K562 (cell line): ENCODE measurements at regions not wholly inside any gene's neighbourhood (a gene's known extent, or its start where the extent isn't known, plus 50 kb on each side); places are given as distances from the start of the nearest gene placed in this dataset.
A peak's percentile ranks its signal among the peaks of the same experiment; 100 is the strongest.

Experiments used
- RCOR1 ChIP-seq, 2 experiments: IDR thresholded peaks; 2 replicates each; pipeline ENCODE4 v1.6.1; 2012; ENCODE audit warnings: low read depth in 2 of 2, low read length in 2 of 2, borderline replicate concordance in 1 of 2, improper control_type of control experiment in 1 of 2
- TSC22D4 ChIP-seq: fragments of 450-650 bp; IDR thresholded peaks from 2 replicates; pipeline ENCODE4 v1.6.1; 2016; ENCODE audit warnings: missing genetic modification characterization, missing biosample characterization, control low read depth
- TF ChIP-seq, protein P1 (sequence below), 3 experiments: fragments of 200-800 bp in 1 of 3; fragments of 250-450 bp in 1 of 3; fragments of 450-650 bp in 1 of 3; sonication (Bioruptor Pico) in 1 of 3; sonication (Bioruptor generic) in 1 of 3; formaldehyde crosslinking in 1 of 3; IDR thresholded peaks; 2 replicates each; pipeline versions ENCODE4 v1.6.1 to v1.8.0; 2016 to 2022; ENCODE audit warnings: mild to moderate bottlenecking in 2 of 3, missing genetic modification characterization in 2 of 3, missing compliant biosample characterization in 1 of 3, moderate library complexity in 1 of 3
- TF ChIP-seq, protein P2 (sequence below), 2 experiments: fragments of 450-650 bp in 1 of 2; sonication (generic) in 1 of 2; formaldehyde crosslinking in 1 of 2; IDR thresholded peaks; 2 replicates each; pipeline versions ENCODE4 v1.7.1 to v1.9.0; 2016 to 2022; ENCODE audit warnings: inconsistent platforms in 1 of 2, mild to moderate bottlenecking in 1 of 2, missing genetic modification reagents in 1 of 2
- TF ChIP-seq, protein P3 (sequence below): IDR thresholded peaks from 2 replicates; pipeline ENCODE4 v1.6.1; 2011; ENCODE audit not compliant: insufficient read length; ENCODE audit errors: extremely low read depth
- TF ChIP-seq, protein P4 (sequence below): fragments of 450-650 bp; formaldehyde crosslinking; IDR thresholded peaks from 2 replicates; pipeline ENCODE4 v1.4.0; 2020; ENCODE audit warnings: mild to moderate bottlenecking, moderate library complexity

DNA sequence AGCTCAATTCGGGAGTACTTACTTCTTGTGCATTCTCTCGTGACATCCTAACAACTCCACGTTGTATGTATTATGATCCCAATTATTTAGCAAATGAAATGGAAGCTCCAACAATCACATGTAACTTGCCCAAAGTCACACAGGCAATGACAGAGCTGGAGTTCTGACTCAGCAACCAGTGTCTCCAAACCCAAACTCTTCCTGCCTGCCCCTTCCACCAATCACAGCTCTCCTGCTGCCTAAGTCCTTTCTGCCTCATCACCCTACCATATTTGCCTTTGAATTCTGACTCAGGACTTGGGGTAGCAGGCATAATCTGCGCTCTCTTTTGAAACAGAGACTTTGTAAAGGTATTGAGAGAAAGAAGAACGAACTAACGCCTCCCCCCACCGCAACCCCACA lies 245.2 kb upstream of the MAF start (continued):
- TF ChIP-seq, protein P1, sequence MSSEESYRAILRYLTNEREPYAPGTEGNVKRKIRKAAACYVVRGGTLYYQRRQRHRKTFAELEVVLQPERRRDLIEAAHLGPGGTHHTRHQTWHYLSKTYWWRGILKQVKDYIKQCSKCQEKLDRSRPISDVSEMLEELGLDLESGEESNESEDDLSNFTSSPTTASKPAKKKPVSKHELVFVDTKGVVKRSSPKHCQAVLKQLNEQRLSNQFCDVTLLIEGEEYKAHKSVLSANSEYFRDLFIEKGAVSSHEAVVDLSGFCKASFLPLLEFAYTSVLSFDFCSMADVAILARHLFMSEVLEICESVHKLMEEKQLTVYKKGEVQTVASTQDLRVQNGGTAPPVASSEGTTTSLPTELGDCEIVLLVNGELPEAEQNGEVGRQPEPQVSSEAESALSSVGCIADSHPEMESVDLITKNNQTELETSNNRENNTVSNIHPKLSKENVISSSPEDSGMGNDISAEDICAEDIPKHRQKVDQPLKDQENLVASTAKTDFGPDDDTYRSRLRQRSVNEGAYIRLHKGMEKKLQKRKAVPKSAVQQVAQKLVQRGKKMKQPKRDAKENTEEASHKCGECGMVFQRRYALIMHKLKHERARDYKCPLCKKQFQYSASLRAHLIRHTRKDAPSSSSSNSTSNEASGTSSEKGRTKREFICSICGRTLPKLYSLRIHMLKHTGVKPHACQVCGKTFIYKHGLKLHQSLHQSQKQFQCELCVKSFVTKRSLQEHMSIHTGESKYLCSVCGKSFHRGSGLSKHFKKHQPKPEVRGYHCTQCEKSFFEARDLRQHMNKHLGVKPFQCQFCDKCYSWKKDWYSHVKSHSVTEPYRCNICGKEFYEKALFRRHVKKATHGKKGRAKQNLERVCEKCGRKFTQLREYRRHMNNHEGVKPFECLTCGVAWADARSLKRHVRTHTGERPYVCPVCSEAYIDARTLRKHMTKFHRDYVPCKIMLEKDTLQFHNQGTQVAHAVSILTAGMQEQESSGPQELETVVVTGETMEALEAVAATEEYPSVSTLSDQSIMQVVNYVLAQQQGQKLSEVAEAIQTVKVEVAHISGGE (CRISPR knock-in tag; IDR thresholded peaks at IDR 0.05) = no peak; a peak in 1 of 6 replicates
- TF ChIP-seq, protein P2, sequence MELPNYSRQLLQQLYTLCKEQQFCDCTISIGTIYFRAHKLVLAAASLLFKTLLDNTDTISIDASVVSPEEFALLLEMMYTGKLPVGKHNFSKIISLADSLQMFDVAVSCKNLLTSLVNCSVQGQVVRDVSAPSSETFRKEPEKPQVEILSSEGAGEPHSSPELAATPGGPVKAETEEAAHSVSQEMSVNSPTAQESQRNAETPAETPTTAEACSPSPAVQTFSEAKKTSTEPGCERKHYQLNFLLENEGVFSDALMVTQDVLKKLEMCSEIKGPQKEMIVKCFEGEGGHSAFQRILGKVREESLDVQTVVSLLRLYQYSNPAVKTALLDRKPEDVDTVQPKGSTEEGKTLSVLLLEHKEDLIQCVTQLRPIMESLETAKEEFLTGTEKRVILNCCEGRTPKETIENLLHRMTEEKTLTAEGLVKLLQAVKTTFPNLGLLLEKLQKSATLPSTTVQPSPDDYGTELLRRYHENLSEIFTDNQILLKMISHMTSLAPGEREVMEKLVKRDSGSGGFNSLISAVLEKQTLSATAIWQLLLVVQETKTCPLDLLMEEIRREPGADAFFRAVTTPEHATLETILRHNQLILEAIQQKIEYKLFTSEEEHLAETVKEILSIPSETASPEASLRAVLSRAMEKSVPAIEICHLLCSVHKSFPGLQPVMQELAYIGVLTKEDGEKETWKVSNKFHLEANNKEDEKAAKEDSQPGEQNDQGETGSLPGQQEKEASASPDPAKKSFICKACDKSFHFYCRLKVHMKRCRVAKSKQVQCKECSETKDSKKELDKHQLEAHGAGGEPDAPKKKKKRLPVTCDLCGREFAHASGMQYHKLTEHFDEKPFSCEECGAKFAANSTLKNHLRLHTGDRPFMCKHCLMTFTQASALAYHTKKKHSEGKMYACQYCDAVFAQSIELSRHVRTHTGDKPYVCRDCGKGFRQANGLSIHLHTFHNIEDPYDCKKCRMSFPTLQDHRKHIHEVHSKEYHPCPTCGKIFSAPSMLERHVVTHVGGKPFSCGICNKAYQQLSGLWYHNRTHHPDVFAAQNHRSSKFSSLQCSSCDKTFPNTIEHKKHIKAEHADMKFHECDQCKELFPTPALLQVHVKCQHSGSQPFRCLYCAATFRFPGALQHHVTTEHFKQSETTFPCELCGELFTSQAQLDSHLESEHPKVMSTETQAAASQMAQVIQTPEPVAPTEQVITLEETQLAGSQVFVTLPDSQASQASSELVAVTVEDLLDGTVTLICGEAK (IDR thresholded peaks at IDR 0.05) = no peak
- TF ChIP-seq, protein P2 (CRISPR knock-in tag; IDR thresholded peaks at IDR 0.05) = no peak
- TF ChIP-seq, protein P3, sequence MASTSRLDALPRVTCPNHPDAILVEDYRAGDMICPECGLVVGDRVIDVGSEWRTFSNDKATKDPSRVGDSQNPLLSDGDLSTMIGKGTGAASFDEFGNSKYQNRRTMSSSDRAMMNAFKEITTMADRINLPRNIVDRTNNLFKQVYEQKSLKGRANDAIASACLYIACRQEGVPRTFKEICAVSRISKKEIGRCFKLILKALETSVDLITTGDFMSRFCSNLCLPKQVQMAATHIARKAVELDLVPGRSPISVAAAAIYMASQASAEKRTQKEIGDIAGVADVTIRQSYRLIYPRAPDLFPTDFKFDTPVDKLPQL = no peak
- no peak for TF ChIP-seq TSC22D4 (tag)
- TF ChIP-seq RCOR1 (IDR thresholded peaks at IDR 0.05; ENCODE audit: borderline replicate concordance in 1 of 2, low read depth in 2 of 2, low read length in 2 of 2) = peak; percentile 43 to 80; a peak in 3 of 4 replicates
- TF ChIP-seq, protein P4, sequence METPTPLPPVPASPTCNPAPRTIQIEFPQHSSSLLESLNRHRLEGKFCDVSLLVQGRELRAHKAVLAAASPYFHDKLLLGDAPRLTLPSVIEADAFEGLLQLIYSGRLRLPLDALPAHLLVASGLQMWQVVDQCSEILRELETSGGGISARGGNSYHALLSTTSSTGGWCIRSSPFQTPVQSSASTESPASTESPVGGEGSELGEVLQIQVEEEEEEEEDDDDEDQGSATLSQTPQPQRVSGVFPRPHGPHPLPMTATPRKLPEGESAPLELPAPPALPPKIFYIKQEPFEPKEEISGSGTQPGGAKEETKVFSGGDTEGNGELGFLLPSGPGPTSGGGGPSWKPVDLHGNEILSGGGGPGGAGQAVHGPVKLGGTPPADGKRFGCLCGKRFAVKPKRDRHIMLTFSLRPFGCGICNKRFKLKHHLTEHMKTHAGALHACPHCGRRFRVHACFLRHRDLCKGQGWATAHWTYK (CRISPR knock-in tag) = no peak
